SK-N-SH (cell line): ENCODE measurements at regions not wholly inside any gene's neighbourhood (a gene's known extent, or its start where the extent isn't known, plus 50 kb on each side); places are given as distances from the start of the nearest gene placed in this dataset.

ENCODE experiments used
- CTCF ChIA-PET: fragments of 300-600, 350-600 bp; formaldehyde crosslinking; extraction: SDS; loops from one replicate; lab custom pipeline; 2021; lab: Yijun Ruan, JAX
- POLR2A ChIA-PET: fragments of 350-600 bp; sonication (Branson Sonifier 250); formaldehyde crosslinking; extraction: SDS; loops from one replicate; lab custom pipeline; 2020; ENCODE audit warnings: antibody characterized with exemption, inconsistent platforms; lab: Yijun Ruan, JAX
- DNase-seq: peaks from one replicate; pipeline ENCODE4 v3.0.0; 2012
- H2AFZ ChIP-seq: fragments of 200-600 bp; sonication (generic); 2 replicates; pipeline ENCODE4 v1.8.1; 2016; ENCODE audit warnings: antibody characterized with exemption, mild to moderate bottlenecking, low read depth
- H3F3A ChIP-seq: fragments of 200-600 bp; sonication (generic); replicated peaks from 2 replicates; pipeline ENCODE3; 2016; ENCODE audit warnings: antibody characterized with exemption, mild to moderate bottlenecking; ENCODE audit not compliant: insufficient read depth
- H3K27ac ChIP-seq, 2 experiments: fragments of 200-500 bp in 1 of 2; fragments of 200-600 bp in 1 of 2; sonication (Bioruptor generic) in 1 of 2; sonication (generic), shearing (Covaris generic) in 1 of 2; 2 replicates each; pipeline versions ENCODE4 v1.5.1 to v1.6.1; 2014 to 2016; ENCODE audit warnings: low read depth in 2 of 2, inconsistent platforms in 1 of 2, low read length in 1 of 2, mild to moderate bottlenecking in 1 of 2, mixed read lengths in 1 of 2
- H3K27me3 ChIP-seq: fragments of 200-600 bp; sonication (generic), shearing (Covaris generic); 2 replicates; pipeline ENCODE4 v1.6.1; 2016; ENCODE audit warnings: mixed run types; ENCODE audit not compliant: insufficient read depth
- H3K36me3 ChIP-seq, 2 experiments: fragments of 200-500 bp in 1 of 2; fragments of 200-600 bp in 1 of 2; sonication (Bioruptor generic) in 1 of 2; sonication (generic) in 1 of 2; replicated peaks in 1 of 2; 2 replicates each; pipeline versions ENCODE3 to v1.5.1; 2014 to 2016; ENCODE audit warnings: low read length in 1 of 2, mild to moderate bottlenecking in 1 of 2; ENCODE audit not compliant: insufficient read depth in 2 of 2, control insufficient read depth in 1 of 2
- H3K4me1 ChIP-seq, 2 experiments: fragments of 200-500 bp in 1 of 2; fragments of 200-600 bp in 1 of 2; sonication (Bioruptor generic) in 1 of 2; sonication (generic), shearing (Covaris generic) in 1 of 2; 2 replicates each; pipeline versions ENCODE4 v1.5.1 to v1.6.1; 2014 to 2016; ENCODE audit warnings: low read depth in 1 of 2, low read length in 1 of 2, mixed run types in 1 of 2; ENCODE audit not compliant: insufficient read depth in 2 of 2, control insufficient read depth in 1 of 2
- H3K4me2 ChIP-seq: fragments of 200-600 bp; sonication (generic), shearing (Covaris generic); 2 replicates; pipeline ENCODE4 v1.6.1; 2017; ENCODE audit warnings: mixed run types
- H3K4me3 ChIP-seq, 2 experiments: fragments of 200-500 bp in 1 of 2; fragments of 200-600 bp in 1 of 2; sonication (Bioruptor generic) in 1 of 2; sonication (generic), shearing (Covaris generic) in 1 of 2; 2 replicates each; pipeline versions ENCODE4 v1.5.1 to v1.8.1; 2014 to 2016; ENCODE audit warnings: low read depth in 2 of 2, inconsistent platforms in 1 of 2, low read length in 1 of 2, mild to moderate bottlenecking in 1 of 2, mixed read lengths in 1 of 2, moderate library complexity in 1 of 2
- H3K79me2 ChIP-seq: fragments of 200-600 bp; sonication (generic); 2 replicates; pipeline ENCODE4 v1.8.1; 2017; ENCODE audit warnings: mild to moderate bottlenecking; ENCODE audit not compliant: insufficient read depth
- H3K9ac ChIP-seq: fragments of 200-600 bp; sonication (generic); 2 replicates; pipeline ENCODE4 v1.6.1; 2017; ENCODE audit warnings: mixed run types
- H3K9me2 ChIP-seq: fragments of 200-600 bp; sonication (generic); 2 replicates; pipeline ENCODE4 v1.6.1; 2017; ENCODE audit warnings: mixed run types
- H3K9me3 ChIP-seq: fragments of 200-600 bp; sonication (generic); 2 replicates; pipeline ENCODE4 v1.6.1; 2017; ENCODE audit warnings: mixed run types, mild to moderate bottlenecking, moderate library complexity
- H4K20me1 ChIP-seq: fragments of 200-600 bp; sonication (generic); 2 replicates; pipeline ENCODE4 v1.6.1; 2017; ENCODE audit warnings: mild to moderate bottlenecking, mixed run types; ENCODE audit not compliant: insufficient read depth
- CHD2 ChIP-seq: fragments of 150-350 bp; IDR thresholded peaks from 2 replicates; pipeline ENCODE4 v1.6.1; 2018; ENCODE audit warnings: low read length; ENCODE audit not compliant: partially characterized antibody
- EP300 ChIP-seq, 2 experiments: IDR thresholded peaks; 2 replicates each; pipeline versions ENCODE4 v1.4.0 to v1.6.1; 2012; ENCODE audit warnings: borderline replicate concordance in 1 of 2, low read depth in 1 of 2, low read length in 1 of 2
- FOXM1 ChIP-seq: IDR thresholded peaks from 2 replicates; pipeline ENCODE4 v1.4.0; 2012; ENCODE audit warnings: low read depth, mild to moderate bottlenecking
- GABPA ChIP-seq: IDR thresholded peaks from 2 replicates; pipeline ENCODE4 v1.4.0; 2012; ENCODE audit warnings: low read depth, mild to moderate bottlenecking
- JUND ChIP-seq: IDR thresholded peaks from 2 replicates; pipeline ENCODE4 v1.4.0; 2012
- MXI1 ChIP-seq: IDR thresholded peaks from 2 replicates; pipeline ENCODE4 v1.6.1; 2012; ENCODE audit warnings: mild to moderate bottlenecking, low read depth, low read length, improper control_type of control experiment
- NRF1 ChIP-seq: IDR thresholded peaks from 2 replicates; pipeline ENCODE4 v1.6.1; 2012; ENCODE audit warnings: low read depth, mild to moderate bottlenecking, low read length
- POLR2AphosphoS5 ChIP-seq: IDR thresholded peaks from 2 replicates; pipeline ENCODE4 v1.6.1; 2012; ENCODE audit warnings: low read depth, low read length
- RAD21 ChIP-seq: IDR thresholded peaks from 2 replicates; pipeline ENCODE4 v1.6.1; 2012; ENCODE audit warnings: mild to moderate bottlenecking, low read length
- RXRA ChIP-seq: IDR thresholded peaks from 2 replicates; pipeline ENCODE4 v1.4.0; 2012; ENCODE audit warnings: low read depth, mild to moderate bottlenecking, borderline replicate concordance
- TAF1 ChIP-seq: IDR thresholded peaks from 2 replicates; pipeline ENCODE4 v1.6.1; 2012; ENCODE audit warnings: low read depth, mild to moderate bottlenecking, low read length, moderate library complexity, borderline replicate concordance
- YY1 ChIP-seq: IDR thresholded peaks from 2 replicates; pipeline ENCODE4 v1.4.0; 2012; ENCODE audit warnings: low read depth, mild to moderate bottlenecking
- WGBS: methylation state at CpG from one replicate; pipeline ENCODE4 v1.1.6; 2017; ENCODE audit warnings: low lambda C conversion rate; 5-methylcytosine and 5-hydroxymethylcytosine counted together
- TF ChIP-seq, protein P1 (sequence below): fragments of 150-350 bp; IDR thresholded peaks from 2 replicates; pipeline ENCODE4 v1.6.1; 2016; ENCODE audit warnings: mild to moderate bottlenecking, low read depth, low read length
- TF ChIP-seq, protein P2 (sequence below): IDR thresholded peaks from 2 replicates; pipeline ENCODE4 v1.4.0; 2012; ENCODE audit warnings: low read depth, borderline replicate concordance
- TF ChIP-seq, protein P3 (sequence below): IDR thresholded peaks from 2 replicates; pipeline ENCODE4 v1.6.1; 2012; ENCODE audit warnings: mild to moderate bottlenecking, low read depth, low read length, moderate library complexity

DNA sequence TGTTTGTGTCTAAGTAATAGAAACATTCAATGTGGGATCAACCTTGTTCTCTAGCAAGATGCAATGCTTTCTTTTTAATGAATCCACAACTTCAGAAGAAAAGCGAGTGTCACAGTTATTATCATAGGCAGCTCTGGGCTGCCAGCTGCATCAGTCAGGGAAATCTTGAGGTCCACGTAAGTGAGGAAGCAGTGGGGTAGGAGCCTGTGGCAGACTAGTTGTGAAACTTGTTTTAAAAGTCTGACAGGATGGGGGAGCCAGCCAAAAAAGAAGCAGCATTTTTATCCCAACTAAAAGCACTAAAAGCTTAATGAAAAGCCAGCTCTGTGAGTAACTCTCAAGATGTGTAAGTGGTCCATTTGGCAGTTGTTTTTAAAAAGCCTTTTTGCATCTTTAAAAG, 113.1 kb downstream of the ZNF326 start:
- Histone ChIP-seq H3K27me3 (peaks cover 5% of the 10 kb centered on the region; the same call in 1 of the 2 replicates), H3K9ac (no peak overlapping the region), H3F3A (no peaks in the 10 kb centered on the region), H3K36me3 (no peaks in the 10 kb centered on the region), H3K4me3 (no peak overlapping the region), H3K4me2 (no peak overlapping the region), H3K27ac (no peak overlapping the region), H3K9me2 (no peaks in the 10 kb centered on the region), H3K4me1 (no peaks in the 10 kb centered on the region; a peak in 1 of 4 replicates), H3K9me3 (no peaks in the 10 kb centered on the region), H4K20me1 (no peaks in the 10 kb centered on the region), H3K79me2 (no peaks in the 10 kb centered on the region), H2AFZ (no peak overlapping the region)
- no peak for DNase-seq
- ChIA-PET POLR2A (no interaction called here), CTCF (interaction anchor here (1.4 kb wide), 1 partner anchor 1058 kb away, joined by 4 read pairs; no protein-coding TSS in a partner anchor)
- WGBS: 35% methylated on average over 2 of the region's 2 CpGs
- TF ChIP-seq, protein P1, sequence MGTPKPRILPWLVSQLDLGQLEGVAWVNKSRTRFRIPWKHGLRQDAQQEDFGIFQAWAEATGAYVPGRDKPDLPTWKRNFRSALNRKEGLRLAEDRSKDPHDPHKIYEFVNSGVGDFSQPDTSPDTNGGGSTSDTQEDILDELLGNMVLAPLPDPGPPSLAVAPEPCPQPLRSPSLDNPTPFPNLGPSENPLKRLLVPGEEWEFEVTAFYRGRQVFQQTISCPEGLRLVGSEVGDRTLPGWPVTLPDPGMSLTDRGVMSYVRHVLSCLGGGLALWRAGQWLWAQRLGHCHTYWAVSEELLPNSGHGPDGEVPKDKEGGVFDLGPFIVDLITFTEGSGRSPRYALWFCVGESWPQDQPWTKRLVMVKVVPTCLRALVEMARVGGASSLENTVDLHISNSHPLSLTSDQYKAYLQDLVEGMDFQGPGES: no peak
- TF ChIP-seq NRF1: no peak
- no peak for TF ChIP-seq GABPA
- TF ChIP-seq RXRA: no peak
- TF ChIP-seq MXI1: no peak
- TF ChIP-seq RAD21: no peak
- TF ChIP-seq JUND: no peak
- TF ChIP-seq TAF1: no peak
- TF ChIP-seq FOXM1: no peak
- no peak for TF ChIP-seq EP300 (IDR thresholded peaks at IDR 0.05; ENCODE audit: borderline replicate concordance in 1 of 2, low read depth in 1 of 2, low read length in 1 of 2)
- no peak for TF ChIP-seq YY1
- TF ChIP-seq, protein P2, sequence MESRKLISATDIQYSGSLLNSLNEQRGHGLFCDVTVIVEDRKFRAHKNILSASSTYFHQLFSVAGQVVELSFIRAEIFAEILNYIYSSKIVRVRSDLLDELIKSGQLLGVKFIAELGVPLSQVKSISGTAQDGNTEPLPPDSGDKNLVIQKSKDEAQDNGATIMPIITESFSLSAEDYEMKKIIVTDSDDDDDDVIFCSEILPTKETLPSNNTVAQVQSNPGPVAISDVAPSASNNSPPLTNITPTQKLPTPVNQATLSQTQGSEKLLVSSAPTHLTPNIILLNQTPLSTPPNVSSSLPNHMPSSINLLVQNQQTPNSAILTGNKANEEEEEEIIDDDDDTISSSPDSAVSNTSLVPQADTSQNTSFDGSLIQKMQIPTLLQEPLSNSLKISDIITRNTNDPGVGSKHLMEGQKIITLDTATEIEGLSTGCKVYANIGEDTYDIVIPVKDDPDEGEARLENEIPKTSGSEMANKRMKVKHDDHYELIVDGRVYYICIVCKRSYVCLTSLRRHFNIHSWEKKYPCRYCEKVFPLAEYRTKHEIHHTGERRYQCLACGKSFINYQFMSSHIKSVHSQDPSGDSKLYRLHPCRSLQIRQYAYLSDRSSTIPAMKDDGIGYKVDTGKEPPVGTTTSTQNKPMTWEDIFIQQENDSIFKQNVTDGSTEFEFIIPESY: no peak
- TF ChIP-seq, protein P3, sequence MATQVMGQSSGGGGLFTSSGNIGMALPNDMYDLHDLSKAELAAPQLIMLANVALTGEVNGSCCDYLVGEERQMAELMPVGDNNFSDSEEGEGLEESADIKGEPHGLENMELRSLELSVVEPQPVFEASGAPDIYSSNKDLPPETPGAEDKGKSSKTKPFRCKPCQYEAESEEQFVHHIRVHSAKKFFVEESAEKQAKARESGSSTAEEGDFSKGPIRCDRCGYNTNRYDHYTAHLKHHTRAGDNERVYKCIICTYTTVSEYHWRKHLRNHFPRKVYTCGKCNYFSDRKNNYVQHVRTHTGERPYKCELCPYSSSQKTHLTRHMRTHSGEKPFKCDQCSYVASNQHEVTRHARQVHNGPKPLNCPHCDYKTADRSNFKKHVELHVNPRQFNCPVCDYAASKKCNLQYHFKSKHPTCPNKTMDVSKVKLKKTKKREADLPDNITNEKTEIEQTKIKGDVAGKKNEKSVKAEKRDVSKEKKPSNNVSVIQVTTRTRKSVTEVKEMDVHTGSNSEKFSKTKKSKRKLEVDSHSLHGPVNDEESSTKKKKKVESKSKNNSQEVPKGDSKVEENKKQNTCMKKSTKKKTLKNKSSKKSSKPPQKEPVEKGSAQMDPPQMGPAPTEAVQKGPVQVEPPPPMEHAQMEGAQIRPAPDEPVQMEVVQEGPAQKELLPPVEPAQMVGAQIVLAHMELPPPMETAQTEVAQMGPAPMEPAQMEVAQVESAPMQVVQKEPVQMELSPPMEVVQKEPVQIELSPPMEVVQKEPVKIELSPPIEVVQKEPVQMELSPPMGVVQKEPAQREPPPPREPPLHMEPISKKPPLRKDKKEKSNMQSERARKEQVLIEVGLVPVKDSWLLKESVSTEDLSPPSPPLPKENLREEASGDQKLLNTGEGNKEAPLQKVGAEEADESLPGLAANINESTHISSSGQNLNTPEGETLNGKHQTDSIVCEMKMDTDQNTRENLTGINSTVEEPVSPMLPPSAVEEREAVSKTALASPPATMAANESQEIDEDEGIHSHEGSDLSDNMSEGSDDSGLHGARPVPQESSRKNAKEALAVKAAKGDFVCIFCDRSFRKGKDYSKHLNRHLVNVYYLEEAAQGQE: no peak
- TF ChIP-seq CHD2: no peak
- no peak for TF ChIP-seq POLR2AphosphoS5
